Fibroblast of peridontal ligament (primary cell): ENCODE measurements at regions not wholly inside any gene's neighbourhood (a gene's known extent, or its start where the extent isn't known, plus 50 kb on each side); places are given as distances from the start of the nearest gene placed in this dataset.
"Not testable (repeated sequence)": the region's sequence is repeated elsewhere in the genome, so short reads cannot be mapped to it uniquely, and the experiment has no call there.

ENCODE experiments used
- DNase-seq: peaks from one replicate; pipeline ENCODE4 v3.0.0-alpha.2; 2010; ENCODE audit errors: extremely low read depth

GRCh38 chr14:42513837-42514236, 907.2 kb downstream of the LRFN5 start:
- no peak for DNase-seq

- DNase-seq = no peak
These were observed 903.4 kb downstream of the LRFN5 start for GRCh38 chr14:42510071-42510470.

GRCh38 chr14:42508209-42508946, 901.7 kb downstream of the LRFN5 start:
- DNase-seq = no peak

GRCh38 chr14:42504433-42504832, 897.8 kb downstream of the LRFN5 start:
- DNase-seq = no peak

- DNase-seq = no peak
These were observed 892.5 kb downstream of the LRFN5 start for GRCh38 chr14:42499137-42499536.

GRCh38 chr14:42490536-42490935, 883.9 kb downstream of the LRFN5 start:
- DNase-seq = no peak

GRCh38 chr14:42488965-42489364, 882.3 kb downstream of the LRFN5 start:
- no peak for DNase-seq

GRCh38 chr14:42482345-42482971, 875.8 kb downstream of the LRFN5 start:
- not testable (repeated sequence) for DNase-seq

- not testable (repeated sequence) for DNase-seq
These were observed 875.0 kb downstream of the LRFN5 start for GRCh38 chr14:42481714-42482113.

- DNase-seq = no peak
These were observed 873.6 kb downstream of the LRFN5 start for GRCh38 chr14:42480255-42480654.

GRCh38 chr14:42475289-42475688, 868.6 kb downstream of the LRFN5 start:
- no peak for DNase-seq

- DNase-seq = no peak
These were observed 863.7 kb downstream of the LRFN5 start for GRCh38 chr14:42470427-42470719.

GRCh38 chr14:42469637-42470426, 863.2 kb downstream of the LRFN5 start:
- DNase-seq = peak; percentile 21

- DNase-seq = no peak
These were observed 854.0 kb downstream of the LRFN5 start for GRCh38 chr14:42460673-42461072.

- DNase-seq = no peak
These were observed 852.6 kb downstream of the LRFN5 start for GRCh38 chr14:42459171-42459685.

GRCh38 chr14:42441615-42442014, 834.9 kb downstream of the LRFN5 start:
- DNase-seq = no peak

- no peak for DNase-seq
These were observed 831.1 kb downstream of the LRFN5 start for GRCh38 chr14:42437809-42438208.

GRCh38 chr14:42429401-42429800, 822.7 kb downstream of the LRFN5 start:
- DNase-seq = no peak

- no peak for DNase-seq
These were observed 822.3 kb downstream of the LRFN5 start for GRCh38 chr14:42428996-42429395.

GRCh38 chr14:42424501-42424900, 817.8 kb downstream of the LRFN5 start:
- no peak for DNase-seq

GRCh38 chr14:42421377-42422078, 814.9 kb downstream of the LRFN5 start:
- no peak for DNase-seq

GRCh38 chr14:42420071-42420470, 813.4 kb downstream of the LRFN5 start:
- DNase-seq = no peak
